AG09309 (cell line): ENCODE measurements at regions not wholly inside any gene's neighbourhood (a gene's known extent, or its start where the extent isn't known, plus 50 kb on each side); places are given as distances from the start of the nearest gene placed in this dataset.

Experiments
- DNase-seq: peaks from one replicate; pipeline ENCODE4 v3.0.0-alpha.2; 2010; ENCODE audit warnings: low read depth
- H3K4me3 ChIP-seq: 2 replicates; pipeline ENCODE4 v1.5.1; 2011; ENCODE audit warnings: mild to moderate bottlenecking, low read depth, low read length, moderate library complexity; ENCODE audit not compliant: control insufficient read depth
- CTCF ChIP-seq: IDR thresholded peaks from 2 replicates; pipeline ENCODE4 v1.5.1; 2011; ENCODE audit warnings: mild to moderate bottlenecking, low read depth, low read length, inconsistent platforms; ENCODE audit not compliant: insufficient read depth, control insufficient read depth; ENCODE audit errors: missing control alignments

GRCh38 chr12:77236066-77236465, 170.7 kb upstream of the E2F7 start:
- no peak for TF ChIP-seq CTCF
- DNase-seq, result no peak

DNA sequence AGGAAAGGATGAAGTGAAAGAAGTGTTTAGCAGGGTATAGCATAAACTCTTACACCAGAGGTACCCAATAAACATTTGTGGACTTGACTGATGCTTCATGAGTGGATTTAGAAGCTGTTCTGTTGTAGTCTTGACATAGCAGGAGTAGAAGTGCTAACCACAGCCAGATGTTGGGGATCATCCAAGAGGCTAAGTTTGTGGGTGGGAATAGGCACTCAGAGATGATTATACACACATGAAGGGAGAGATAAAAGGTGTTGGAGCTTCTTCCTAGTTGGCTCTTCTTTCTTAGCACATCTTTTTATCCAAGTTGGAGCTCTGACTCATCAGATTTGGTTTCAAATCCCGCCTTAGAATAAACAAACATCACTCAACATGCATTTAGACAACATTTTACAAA, 166.7 kb upstream of the E2F7 start:
- no peak for TF ChIP-seq CTCF
- H3K4me3 ChIP-seq, result no peak overlapping the region
- DNase-seq, result peak; percentile 77

More at GRCh38 chr12:77236066-77236465, 170.7 kb upstream of the E2F7 start:
- H3K4me3 ChIP-seq, result no peak overlapping the region

GRCh38 chr12:77231501-77231918, 166.1 kb upstream of the E2F7 start:
- peak; percentile 74 for DNase-seq
- no peak overlapping the region for H3K4me3 ChIP-seq
- no peak for TF ChIP-seq CTCF

DNA sequence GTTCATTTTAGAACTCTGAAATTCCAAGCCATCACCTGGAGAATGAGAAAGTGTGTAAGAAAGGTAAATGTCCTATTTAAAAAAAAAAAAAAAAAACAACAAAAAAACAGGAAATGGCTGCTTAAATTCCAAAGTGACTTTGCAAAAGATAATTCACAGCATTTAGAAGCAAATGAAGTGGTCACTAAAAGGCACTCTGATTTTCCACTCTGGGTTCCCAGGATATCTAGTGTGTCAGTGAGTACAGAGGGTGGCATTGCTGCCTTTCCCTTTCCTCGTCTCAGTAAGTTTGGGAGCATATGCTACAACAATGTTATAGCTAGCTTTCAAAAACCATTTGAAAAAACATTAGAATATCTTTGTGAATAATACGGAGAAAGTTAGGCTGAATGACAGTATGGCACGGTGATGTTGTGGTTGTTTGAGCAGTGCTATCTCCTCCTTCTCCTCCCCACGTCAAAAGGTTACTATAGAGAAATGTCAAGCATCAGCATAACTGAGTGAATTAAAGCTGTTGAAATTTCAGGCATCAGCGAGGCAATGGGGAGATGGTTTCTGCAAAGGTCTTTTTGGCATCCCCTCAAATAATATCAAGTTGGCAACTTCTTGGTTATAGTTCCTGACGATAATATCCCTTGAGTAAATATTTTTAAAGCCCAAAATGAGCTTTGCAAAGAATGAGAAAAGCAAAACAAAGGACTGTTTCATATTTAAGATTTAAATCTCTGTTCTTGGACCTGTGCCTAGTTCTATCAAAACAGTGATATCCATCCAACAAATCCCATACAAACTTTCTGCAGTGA, 164.5 kb upstream of the E2F7 start:
- H3K4me3 ChIP-seq, result no peak overlapping the region
- no peak for TF ChIP-seq CTCF
- DNase-seq, result no peak

DNA sequence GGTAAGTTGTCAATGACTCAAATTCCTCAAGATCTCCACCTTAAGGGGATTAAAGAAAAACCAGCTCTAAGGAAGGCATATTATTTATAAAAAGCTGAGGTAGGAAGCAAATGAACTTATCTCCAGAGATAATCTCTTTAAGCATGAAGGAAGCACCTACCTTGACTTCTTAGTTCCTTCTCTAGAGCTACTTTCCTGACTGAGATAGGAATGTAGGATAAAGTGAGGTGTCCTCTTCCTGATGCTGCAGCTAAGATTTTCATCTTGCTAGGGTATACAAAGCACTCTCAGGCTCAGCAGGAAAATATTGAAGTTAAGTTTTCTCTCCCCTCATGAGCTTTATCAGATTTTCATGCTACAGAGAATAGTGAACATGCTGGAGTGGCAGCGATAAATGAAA, 163.0 kb upstream of the E2F7 start:
- no peak for TF ChIP-seq CTCF
- DNase-seq, result no peak
- no peak overlapping the region for H3K4me3 ChIP-seq

DNA sequence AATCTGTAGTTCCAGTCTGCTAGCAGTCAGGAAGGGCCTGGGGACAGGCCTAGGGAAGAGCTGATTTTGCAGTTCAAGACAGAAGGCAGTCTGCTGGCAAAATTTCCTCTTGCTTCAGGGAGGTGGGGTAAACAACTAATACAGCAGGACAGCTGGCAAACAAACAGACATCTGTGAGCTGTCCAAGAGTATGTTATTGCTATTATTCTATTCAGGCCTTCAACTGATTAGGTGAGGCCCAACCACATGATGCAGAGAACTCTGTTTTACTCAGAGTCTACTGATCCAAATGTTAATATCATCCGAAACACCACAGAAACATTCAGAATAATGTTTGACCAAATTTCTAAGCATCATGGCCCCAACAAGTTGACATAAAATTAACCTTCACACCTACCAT, 161.0 kb upstream of the E2F7 start:
- DNase-seq, result no peak
- H3K4me3 ChIP-seq, result no peak overlapping the region
- no peak for TF ChIP-seq CTCF
